Astrocyte of the spinal cord (primary cell): ENCODE measurements at regions not wholly inside any gene's neighbourhood (a gene's known extent, or its start where the extent isn't known, plus 50 kb on each side); places are given as distances from the start of the nearest gene placed in this dataset.

ENCODE experiments used
- DNase-seq: peaks from one replicate; pipeline ENCODE4 v3.0.0; 2011; ENCODE audit warnings: low read depth, low spot score
- H3K4me3 ChIP-seq: 2 replicates; pipeline ENCODE4 v1.5.1; 2011; ENCODE audit warnings: low read depth, mild to moderate bottlenecking, low read length, moderate library complexity
- in situ Hi-C: cut with HindIII; loops from 2 replicates; pipeline ENCODE4 v1.10.0; 2017; ENCODE audit warnings: low sequenced_read_pairs
- TF ChIP-seq, protein P1 (sequence below): IDR thresholded peaks from 2 replicates; pipeline ENCODE4 v1.5.1; 2012; ENCODE audit warnings: low read depth, mild to moderate bottlenecking, low read length, inconsistent platforms

DNA sequence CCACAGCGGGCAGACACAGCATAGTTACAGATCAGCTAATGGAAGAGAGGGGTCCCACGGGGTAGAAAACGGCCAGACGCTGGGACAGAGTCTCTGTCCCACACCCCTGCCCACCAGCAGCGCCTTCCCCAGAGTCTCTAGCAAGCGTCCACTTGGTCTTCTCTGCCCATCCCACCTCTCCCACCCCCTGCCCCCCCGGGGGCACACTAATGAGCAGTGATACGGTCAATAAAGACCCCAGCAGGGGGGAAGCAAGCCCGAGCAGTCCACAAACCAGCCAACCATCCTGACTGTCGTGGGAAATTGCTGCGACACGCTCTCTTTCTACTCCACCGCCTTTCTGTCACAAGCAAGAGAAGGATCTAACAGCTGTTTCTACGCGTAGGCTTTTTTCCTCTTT is 374.7 kb downstream of the NPHP4 start:
- DNase-seq, result no peak
- TF ChIP-seq, protein P1, sequence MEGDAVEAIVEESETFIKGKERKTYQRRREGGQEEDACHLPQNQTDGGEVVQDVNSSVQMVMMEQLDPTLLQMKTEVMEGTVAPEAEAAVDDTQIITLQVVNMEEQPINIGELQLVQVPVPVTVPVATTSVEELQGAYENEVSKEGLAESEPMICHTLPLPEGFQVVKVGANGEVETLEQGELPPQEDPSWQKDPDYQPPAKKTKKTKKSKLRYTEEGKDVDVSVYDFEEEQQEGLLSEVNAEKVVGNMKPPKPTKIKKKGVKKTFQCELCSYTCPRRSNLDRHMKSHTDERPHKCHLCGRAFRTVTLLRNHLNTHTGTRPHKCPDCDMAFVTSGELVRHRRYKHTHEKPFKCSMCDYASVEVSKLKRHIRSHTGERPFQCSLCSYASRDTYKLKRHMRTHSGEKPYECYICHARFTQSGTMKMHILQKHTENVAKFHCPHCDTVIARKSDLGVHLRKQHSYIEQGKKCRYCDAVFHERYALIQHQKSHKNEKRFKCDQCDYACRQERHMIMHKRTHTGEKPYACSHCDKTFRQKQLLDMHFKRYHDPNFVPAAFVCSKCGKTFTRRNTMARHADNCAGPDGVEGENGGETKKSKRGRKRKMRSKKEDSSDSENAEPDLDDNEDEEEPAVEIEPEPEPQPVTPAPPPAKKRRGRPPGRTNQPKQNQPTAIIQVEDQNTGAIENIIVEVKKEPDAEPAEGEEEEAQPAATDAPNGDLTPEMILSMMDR, result no peak
- no peak overlapping the region for H3K4me3 ChIP-seq
- in situ Hi-C loops, result no loop called here

- DNase-seq, result no peak
- H3K4me3 ChIP-seq, result no peak overlapping the region
- TF ChIP-seq, protein P1, result no peak
- in situ Hi-C loops, result no loop called here
Measured at GRCh38 chr1:5617179-5617520, 375.1 kb downstream of the NPHP4 start.

GRCh38 chr1:5616366-5617178 is 375.7 kb downstream of the NPHP4 start:
- in situ Hi-C loops, result no loop called here
- H3K4me3 ChIP-seq, result no peak overlapping the region
- no peak for DNase-seq
- TF ChIP-seq, protein P1, result no peak

- TF ChIP-seq, protein P1, result no peak
- in situ Hi-C loops, result no loop called here
- H3K4me3 ChIP-seq, result no peak overlapping the region
- DNase-seq, result no peak
Measured at GRCh38 chr1:5615076-5615475, 377.1 kb downstream of the NPHP4 start.

DNA sequence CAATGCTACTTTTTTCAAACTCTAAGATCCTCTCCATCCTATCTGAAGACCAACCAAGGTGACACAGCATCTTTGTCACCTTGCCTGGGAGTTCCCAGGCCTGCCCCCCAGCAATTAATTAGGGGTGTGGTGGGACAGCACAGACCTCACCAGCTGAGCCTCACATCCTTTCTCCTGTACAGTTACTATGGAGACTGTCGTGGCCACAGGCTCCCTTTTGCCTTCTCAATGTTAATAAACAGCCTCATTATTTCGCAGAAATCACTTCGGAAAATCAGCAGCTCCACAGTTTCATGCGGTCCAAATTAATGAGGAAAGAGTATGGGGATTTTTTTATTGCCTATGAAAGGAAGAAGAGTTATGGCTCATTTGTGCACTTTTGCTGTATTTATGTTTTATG is 378.3 kb downstream of the NPHP4 start:
- TF ChIP-seq, protein P1, result no peak
- in situ Hi-C loops, result no loop called here
- DNase-seq, result no peak
- no peak overlapping the region for H3K4me3 ChIP-seq

- in situ Hi-C loops, result no loop called here
- TF ChIP-seq, protein P1, result no peak
- H3K4me3 ChIP-seq, result no peak overlapping the region
- no peak for DNase-seq
Measured at GRCh38 chr1:5611851-5612250, 380.4 kb downstream of the NPHP4 start.
